Gastrocnemius medialis (tissue), 4 donors: ENCODE measurements at regions not wholly inside any gene's neighbourhood (a gene's known extent, or its start where the extent isn't known, plus 50 kb on each side); places are given as distances from the start of the nearest gene placed in this dataset.

Source experiments
- ATAC-seq, 2 donors: fragments of 150-250 bp; one replicate each; pipeline ENCODE4 v1.9.1; 2016
- DNase-seq, 2 donors: peaks; one replicate each; pipeline ENCODE4 v3.0.0-alpha.2; 2019
- H3K27ac ChIP-seq, 4 donors: fragments of 200-600 bp; sonication (generic); 1 replicate in 1 of 4; 2 replicates in 3 of 4; pipeline ENCODE4 v1.5.1; 2016 to 2018; ENCODE audit warnings: mild to moderate bottlenecking in 2 of 4, moderate library complexity in 1 of 4
- H3K27me3 ChIP-seq, 3 donors: fragments of 200-600 bp; sonication (generic) in 2 of 3; 1 replicate in 1 of 3; 2 replicates in 2 of 3; pipeline versions ENCODE4 v1.5.1 to v1.6.0; 2016 to 2019; ENCODE audit warnings: mild to moderate bottlenecking in 1 of 3, moderate library complexity in 1 of 3
- H3K36me3 ChIP-seq, 2 donors: fragments of 200-600 bp; sonication (generic) in 1 of 2; one replicate each; pipeline ENCODE4 v1.5.1; 2017 to 2018
- H3K4me1 ChIP-seq, 2 donors: fragments of 200-600 bp; sonication (generic) in 1 of 2; one replicate each; pipeline ENCODE4 v1.5.1; 2016 to 2017; ENCODE audit warnings: mild to moderate bottlenecking in 2 of 2
- H3K4me3 ChIP-seq, 4 donors: fragments of 200-600 bp; sonication (generic) in 3 of 4; 1 replicate in 1 of 4; 2 replicates in 3 of 4; pipeline ENCODE4 v1.5.1; 2016 to 2019; ENCODE audit warnings: mild to moderate bottlenecking in 2 of 4
- H3K9me3 ChIP-seq, 3 donors: fragments of 200-600 bp; sonication (generic) in 2 of 3; 1 replicate in 1 of 3; 2 replicates in 2 of 3; pipeline ENCODE4 v1.5.1; 2016 to 2019
- POLR2A ChIP-seq, 2 donors: fragments of 450-650 bp; IDR thresholded peaks; one replicate each; pipeline ENCODE4 v1.6.1; 2017; ENCODE audit warnings: antibody characterized with exemption in 2 of 2, mild to moderate bottlenecking in 2 of 2, moderate library complexity in 2 of 2
- in situ Hi-C, 4 donors: fragments of 200-750 bp; cut with MboI; loops; one replicate each; pipeline versions ENCODE4 v1.15.0 to v1.8.0; 2017; ENCODE audit warnings: low sequenced_read_pairs in 4 of 4
- intact Hi-C: fragments of 100-400 bp; cut with DNase I; formaldehyde crosslinking; loops from one replicate; pipeline ENCODE4 v1.15.1; 2023; ENCODE audit warnings: low total_unique reads
- TF ChIP-seq, protein P1 (sequence below), 5 experiments: fragments of 450-650 bp in 3 of 5; fragments of 200-600 bp in 2 of 5; sonication (generic) in 2 of 5; IDR thresholded peaks in 4 of 5; conservative IDR thresholded peaks in 1 of 5; 1 replicate in 4 of 5; 2 replicates in 1 of 5; pipeline ENCODE4 v1.5.1; 2016 to 2019; ENCODE audit warnings: antibody characterized with exemption in 5 of 5, mild to moderate bottlenecking in 3 of 5, moderate library complexity in 3 of 5

DNA sequence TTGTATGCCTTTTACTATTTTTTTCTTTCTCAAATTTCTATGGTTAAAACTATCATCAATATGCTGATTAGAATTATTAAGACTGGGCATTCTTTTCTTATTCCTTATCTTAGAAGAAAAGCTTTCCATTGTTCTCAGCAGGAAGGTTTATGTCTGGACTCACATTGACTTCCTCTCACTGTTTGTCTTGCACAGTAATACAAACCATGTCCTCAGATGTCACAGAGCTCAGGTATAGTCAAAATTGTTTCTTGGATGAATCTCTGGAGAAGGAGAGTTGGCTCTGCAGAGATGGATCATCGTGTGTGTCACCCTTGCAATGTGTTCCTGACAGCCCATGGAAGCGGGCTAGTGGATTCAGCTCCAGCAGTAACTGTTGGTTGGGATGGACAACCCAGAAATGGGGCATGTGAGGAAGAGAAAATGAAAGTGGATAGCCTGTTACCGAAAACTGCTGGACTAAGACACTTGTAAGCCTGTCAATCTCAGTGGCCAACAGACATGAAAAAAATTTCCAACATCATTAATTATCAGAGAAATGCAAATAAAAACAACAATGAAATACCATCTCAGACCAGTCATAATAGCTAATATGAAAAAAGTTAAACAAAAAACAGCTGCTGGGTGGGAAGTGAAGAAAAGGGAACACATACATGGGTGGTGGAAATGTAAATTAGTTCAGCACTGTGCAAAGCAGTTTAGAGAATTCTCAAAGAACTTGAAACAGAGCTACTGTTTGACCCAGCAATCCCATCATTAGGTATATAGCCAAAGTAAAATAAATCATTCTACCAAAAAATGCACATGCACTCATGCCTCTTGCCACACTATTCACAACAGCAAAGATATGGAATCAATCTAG is 967.8 kb downstream of the TMEM121 start:
- DNase-seq (no peak), ATAC-seq (no peak)
- Histone ChIP-seq H3K4me1 (no peaks in the 10 kb centered on the region), H3K9me3 (no peaks in the 10 kb centered on the region), H3K4me3 (no peak overlapping the region), H3K27me3 (no peaks in the 10 kb centered on the region), H3K27ac (no peak overlapping the region), H3K36me3 (no peaks in the 10 kb centered on the region)
- in situ Hi-C loops (no loop called here), intact Hi-C loops (no loop called here)
- TF ChIP-seq POLR2A (IDR thresholded peaks at IDR 0.05): no peak
- TF ChIP-seq, protein P1, sequence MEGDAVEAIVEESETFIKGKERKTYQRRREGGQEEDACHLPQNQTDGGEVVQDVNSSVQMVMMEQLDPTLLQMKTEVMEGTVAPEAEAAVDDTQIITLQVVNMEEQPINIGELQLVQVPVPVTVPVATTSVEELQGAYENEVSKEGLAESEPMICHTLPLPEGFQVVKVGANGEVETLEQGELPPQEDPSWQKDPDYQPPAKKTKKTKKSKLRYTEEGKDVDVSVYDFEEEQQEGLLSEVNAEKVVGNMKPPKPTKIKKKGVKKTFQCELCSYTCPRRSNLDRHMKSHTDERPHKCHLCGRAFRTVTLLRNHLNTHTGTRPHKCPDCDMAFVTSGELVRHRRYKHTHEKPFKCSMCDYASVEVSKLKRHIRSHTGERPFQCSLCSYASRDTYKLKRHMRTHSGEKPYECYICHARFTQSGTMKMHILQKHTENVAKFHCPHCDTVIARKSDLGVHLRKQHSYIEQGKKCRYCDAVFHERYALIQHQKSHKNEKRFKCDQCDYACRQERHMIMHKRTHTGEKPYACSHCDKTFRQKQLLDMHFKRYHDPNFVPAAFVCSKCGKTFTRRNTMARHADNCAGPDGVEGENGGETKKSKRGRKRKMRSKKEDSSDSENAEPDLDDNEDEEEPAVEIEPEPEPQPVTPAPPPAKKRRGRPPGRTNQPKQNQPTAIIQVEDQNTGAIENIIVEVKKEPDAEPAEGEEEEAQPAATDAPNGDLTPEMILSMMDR (IDR thresholded peaks at IDR 0.05 in 4 of 5, conservative IDR thresholded peaks at IDR 0.05 in 1 of 5): no peak

DNA sequence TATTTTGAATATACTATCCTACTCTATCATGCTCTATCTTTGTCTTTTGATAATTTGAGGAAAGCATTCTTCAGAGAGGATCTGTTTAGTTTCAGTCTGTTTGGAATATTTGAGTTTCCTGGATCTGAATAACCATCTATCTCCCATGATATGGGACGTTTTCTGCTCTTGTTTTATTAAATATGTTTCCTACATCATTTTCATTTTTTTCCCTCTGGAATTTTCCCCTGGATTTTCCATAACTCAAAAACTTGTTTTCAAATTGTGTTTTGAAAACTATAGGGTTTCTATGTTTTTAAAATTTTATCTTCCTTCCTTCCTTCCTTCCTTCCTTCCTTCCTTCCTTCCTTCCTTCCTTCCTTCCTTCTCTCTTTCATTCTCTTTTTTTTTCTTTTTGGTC is 974.2 kb downstream of the TMEM121 start:
- DNase-seq (no peak), ATAC-seq (no peak)
- no peaks in the 10 kb centered on the region for H3K4me1 ChIP-seq
- H3K4me3 ChIP-seq: no peak overlapping the region
- H3K27me3 ChIP-seq: no peaks in the 10 kb centered on the region
- intact Hi-C loops (no loop called here), in situ Hi-C loops (no loop called here)
- H3K9me3 ChIP-seq: no peaks in the 10 kb centered on the region
- TF ChIP-seq, protein P1 (IDR thresholded peaks at IDR 0.05 in 4 of 5, conservative IDR thresholded peaks at IDR 0.05 in 1 of 5): no peak
- TF ChIP-seq POLR2A (IDR thresholded peaks at IDR 0.05): no peak
- H3K27ac ChIP-seq: no peak overlapping the region
- H3K36me3 ChIP-seq: no peaks in the 10 kb centered on the region

DNA sequence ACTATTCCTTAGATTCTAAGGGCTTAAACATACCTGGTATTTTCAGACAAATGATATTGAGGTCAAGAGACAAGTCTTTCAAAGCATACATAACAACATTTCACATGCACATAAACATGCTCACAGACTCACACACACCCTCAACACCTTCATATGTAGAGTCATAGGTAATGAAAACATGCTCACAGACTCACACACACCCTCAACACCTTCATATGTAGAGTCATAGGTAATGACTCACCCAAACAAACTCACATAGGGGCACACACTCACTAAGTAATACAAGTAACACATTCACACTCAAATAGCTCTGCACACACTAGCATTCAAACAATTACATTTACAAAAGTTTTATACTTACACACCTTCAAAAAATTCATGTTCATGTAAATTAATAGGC is 975.5 kb downstream of the TMEM121 start:
- Histone ChIP-seq H3K4me3 (no peak overlapping the region), H3K9me3 (no peaks in the 10 kb centered on the region), H3K27me3 (no peaks in the 10 kb centered on the region), H3K36me3 (no peaks in the 10 kb centered on the region), H3K27ac (no peak overlapping the region), H3K4me1 (no peaks in the 10 kb centered on the region)
- intact Hi-C loops: no loop called here
- in situ Hi-C loops: no loop called here
- TF ChIP-seq, protein P1 (IDR thresholded peaks at IDR 0.05 in 4 of 5, conservative IDR thresholded peaks at IDR 0.05 in 1 of 5): no peak
- no peak for TF ChIP-seq POLR2A (IDR thresholded peaks at IDR 0.05)
- ATAC-seq: no peak
- no peak for DNase-seq

GRCh38 chr14:106505366-106505765 is 979.0 kb downstream of the TMEM121 start:
- Histone ChIP-seq H3K9me3 (no peaks in the 10 kb centered on the region), H3K27me3 (no peaks in the 10 kb centered on the region), H3K36me3 (no peaks in the 10 kb centered on the region), H3K27ac (no peak overlapping the region), H3K4me1 (no peaks in the 10 kb centered on the region), H3K4me3 (no peak overlapping the region)
- in situ Hi-C loops: no loop called here
- intact Hi-C loops: no loop called here
- DNase-seq: no peak
- TF ChIP-seq POLR2A (IDR thresholded peaks at IDR 0.05): no peak
- TF ChIP-seq, protein P1 (IDR thresholded peaks at IDR 0.05 in 4 of 5, conservative IDR thresholded peaks at IDR 0.05 in 1 of 5): no peak
- ATAC-seq: no peak
